Adrenal gland (tissue), 9 donors: ENCODE measurements at regions not wholly inside any gene's neighbourhood (a gene's known extent, or its start where the extent isn't known, plus 50 kb on each side); places are given as distances from the start of the nearest gene placed in this dataset.

Experiments used
- DNase-seq, 7 donors: peaks; one replicate each; pipeline ENCODE4 v3.0.0-alpha.2; 2019 to 2020
- H3K27ac ChIP-seq, 5 donors: fragments of 200-600 bp; sonication (generic) in 4 of 5; 1 replicate in 3 of 5; 2 replicates in 2 of 5; pipeline versions ENCODE4 v1.5.1 to v1.8.0; 2016 to 2020; ENCODE audit warnings: mild to moderate bottlenecking in 1 of 5
- H3K27me3 ChIP-seq: fragments of 200-600 bp; 2 replicates; pipeline ENCODE4 v1.8.0; 2021
- H3K36me3 ChIP-seq, 2 donors: fragments of 200-600 bp; replicated peaks in 1 of 2; 1 replicate in 1 of 2; 2 replicates in 1 of 2; pipeline versions ENCODE4 v1.5.1 to v1.8.0; 2018 to 2022
- H3K4me1 ChIP-seq, 2 donors: fragments of 200-600 bp; replicated peaks in 1 of 2; 1 replicate in 1 of 2; 2 replicates in 1 of 2; pipeline versions ENCODE4 v1.5.1 to v1.8.0; 2018 to 2021
- H3K4me3 ChIP-seq, 4 donors: fragments of 200-600 bp; sonication (generic) in 3 of 4; one replicate each; pipeline ENCODE4 v1.5.1; 2016 to 2018
- H3K9me3 ChIP-seq, 3 donors: fragments of 200-600 bp; sonication (generic) in 1 of 3; replicated peaks in 1 of 3; 1 replicate in 2 of 3; 2 replicates in 1 of 3; pipeline versions ENCODE4 v1.5.1 to v1.8.0; 2016 to 2021
- CTCF ChIP-seq, 6 experiments: fragments of 450-650 bp in 4 of 6; fragments of 200-600 bp in 2 of 6; sonication (generic) in 1 of 6; IDR thresholded peaks; 1 replicate in 5 of 6; 2 replicates in 1 of 6; pipeline versions ENCODE4 v1.5.1 to v1.8.0; 2016 to 2021; ENCODE audit warnings: antibody characterized with exemption in 6 of 6, mild to moderate bottlenecking in 2 of 6, moderate library complexity in 1 of 6
- POLR2A ChIP-seq, 2 donors: fragments of 450-650 bp; IDR thresholded peaks; one replicate each; pipeline ENCODE4 v1.6.1; 2017; ENCODE audit warnings: antibody characterized with exemption in 2 of 2, mild to moderate bottlenecking in 2 of 2, moderate library complexity in 1 of 2
- WGBS, 4 donors: extraction: QIAGEN DNeasy Blood & Tissue Kit in 2 of 4; methylation state at CpG; one replicate each; pipeline versions ENCODE4 v1.1.5 to v1.1.7; 2013 to 2017; 5-methylcytosine and 5-hydroxymethylcytosine counted together
- intact Hi-C, 2 donors: fragments of 100-400 bp; cut with DNase I; formaldehyde crosslinking; loops; one replicate each; pipeline versions ENCODE4 v1.14.1 to v1.15.0; 2022 to 2023
- donor health status: healthy with polysubstance abuse.
- donor health status: Bipolar disorder and iron deficiency.
- donor health status: DM: yes; HTN: yes; CAD: no.
- donor health status: DM: no; HTN: no; CAD: no.
- donor health status: DM: no; HTN: no; CAD: no.

GRCh38 chr3:64303881-64304280 lies 78.6 kb upstream of the PRICKLE2 start:
- Histone ChIP-seq H3K4me3 (no peak overlapping the region), H3K27ac (no peak overlapping the region), H3K27me3 (no peaks in the 10 kb centered on the region), H3K4me1 (no peaks in the 10 kb centered on the region), H3K36me3 (no peaks in the 10 kb centered on the region), H3K9me3 (no peaks in the 10 kb centered on the region)
- intact Hi-C loops = no loop called here
- no peak for DNase-seq
- WGBS, 4 donors = 90 to 95% (median 92%) methylated on average over 6 of the region's 6 CpGs
- no peak for TF ChIP-seq CTCF (IDR thresholded peaks at IDR 0.05)
- TF ChIP-seq POLR2A (IDR thresholded peaks at IDR 0.05) = no peak

- Histone ChIP-seq H3K36me3 (no peaks in the 10 kb centered on the region), H3K27ac (no peak overlapping the region), H3K27me3 (no peaks in the 10 kb centered on the region), H3K9me3 (no peaks in the 10 kb centered on the region), H3K4me3 (no peak overlapping the region), H3K4me1 (no peaks in the 10 kb centered on the region)
- DNase-seq = no peak
- WGBS, 4 donors = 82 to 96% (median 88%) methylated on average over 6 of the region's 6 CpGs
- no peak for TF ChIP-seq POLR2A (IDR thresholded peaks at IDR 0.05)
- no peak for TF ChIP-seq CTCF (IDR thresholded peaks at IDR 0.05)
- intact Hi-C loops = no loop called here
Measured at GRCh38 chr3:64303401-64303800, 78.1 kb upstream of the PRICKLE2 start.

DNA sequence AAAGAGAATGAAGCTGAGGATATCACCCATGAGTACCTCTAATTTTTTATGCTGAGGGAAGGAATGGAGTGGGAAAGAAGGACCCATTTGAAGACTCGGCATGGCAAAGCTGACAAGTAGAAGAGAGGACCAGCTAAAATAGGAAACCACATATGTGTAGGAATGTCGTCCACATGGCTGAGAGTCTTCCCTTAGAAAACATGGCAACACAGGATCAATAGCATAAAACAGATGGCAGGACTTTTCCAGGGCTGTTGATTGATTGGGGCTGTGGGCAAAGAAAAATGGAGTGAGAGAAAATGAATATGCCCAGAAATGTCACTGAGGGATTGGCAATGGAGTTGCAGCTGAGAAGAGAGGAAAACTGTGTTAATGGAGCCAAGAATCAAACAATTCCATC lies 76.2 kb upstream of the PRICKLE2 start:
- no peak overlapping the region for H3K4me3 ChIP-seq
- intact Hi-C loops = no loop called here
- 89 to 98% (median 91%) methylated on average over 2 of the region's 2 CpGs for WGBS, 4 donors

GRCh38 chr3:64300790-64301423 lies 75.6 kb upstream of the PRICKLE2 start:
- Histone ChIP-seq H3K4me3 (no peak overlapping the region), H3K27ac (no peak overlapping the region), H3K36me3 (no peaks in the 10 kb centered on the region), H3K4me1 (no peaks in the 10 kb centered on the region), H3K9me3 (no peaks in the 10 kb centered on the region), H3K27me3 (no peaks in the 10 kb centered on the region)
- DNase-seq = no peak
- no peak for TF ChIP-seq CTCF (IDR thresholded peaks at IDR 0.05)
- TF ChIP-seq POLR2A (IDR thresholded peaks at IDR 0.05) = no peak
- WGBS, 4 donors = 29 to 54% (median 38%) methylated on average over 1 of the region's 1 CpG
- intact Hi-C loops = no loop called here

More for the DNA sequence above, 76.2 kb upstream of the PRICKLE2 start:
- Histone ChIP-seq H3K4me1 (no peaks in the 10 kb centered on the region), H3K9me3 (no peaks in the 10 kb centered on the region), H3K27ac (no peak overlapping the region), H3K27me3 (no peaks in the 10 kb centered on the region), H3K36me3 (no peaks in the 10 kb centered on the region)
- no peak for TF ChIP-seq POLR2A (IDR thresholded peaks at IDR 0.05)
- no peak for TF ChIP-seq CTCF (IDR thresholded peaks at IDR 0.05)
- DNase-seq = no peak
